ENCODE measurements at regions not wholly inside any gene's neighbourhood (a gene's known extent, or its start where the extent isn't known, plus 50 kb on each side); places are given as distances from the start of the nearest gene placed in this dataset.

GRCh38 chr3:22907161-22907780 is 295.9 kb upstream of the UBE2E2 start:
- no peaks in the 10 kb centered on the region for H3K9me3 ChIP-seq (ENCODE audit: control insufficient read depth in 1 of 2, insufficient read depth in 1 of 2, low read depth in 1 of 2, low read length in 2 of 2)
- no peak for DNase-seq (ENCODE audit: low read depth, low spot score)
- BruUV-seq (replicated peaks), result no TSS peak
- ChIA-PET CTCF (no interaction called here), RAD21 (ENCODE audit: low non-redundant PET in 1 of 2, low total read pairs in 2 of 2, uncharacterized antibody in 2 of 2, unreplicated experiment in 2 of 2) (no interaction called here), POLR2A (no interaction called here)
- H3K79me2 ChIP-seq (ENCODE audit: insufficient read depth, low read length), result no peaks in the 10 kb centered on the region
- no peak for TF ChIP-seq FOSL1 (IDR thresholded peaks at IDR 0.05; ENCODE audit: low read depth)
- no peak for TF ChIP-seq ATF3 (IDR thresholded peaks at IDR 0.05)
- TF ChIP-seq SRF (IDR thresholded peaks at IDR 0.05; ENCODE audit: low read depth), result no peak
- no peak for TF ChIP-seq CTCF (IDR thresholded peaks at IDR 0.05 in 2 of 3, conservative IDR thresholded peaks at IDR 0.05 in 1 of 3; ENCODE audit: borderline replicate concordance in 1 of 3, insufficient read depth in 1 of 3, low read depth in 2 of 3, low read length in 2 of 3)
- no peak for TF ChIP-seq CEBPB (IDR thresholded peaks at IDR 0.05; ENCODE audit: low read depth)
- TF ChIP-seq TCF7L2 (IDR thresholded peaks at IDR 0.05; ENCODE audit: borderline replicate concordance, extremely low read depth, insufficient read depth, insufficient read length), result no peak
- TF ChIP-seq ZFX (IDR thresholded peaks at IDR 0.05), result no peak
- no peak for TF ChIP-seq SIN3A (IDR thresholded peaks at IDR 0.05; ENCODE audit: low read depth)
- TF ChIP-seq YY1 (IDR thresholded peaks at IDR 0.05; ENCODE audit: extremely low read depth, insufficient replicate concordance, low read depth, low read length), result no peak
- no peak for TF ChIP-seq RAD21 (IDR thresholded peaks at IDR 0.05; ENCODE audit: low read depth)
- no peak for TF ChIP-seq POLR2AphosphoS5 (IDR thresholded peaks at IDR 0.05; ENCODE audit: low read depth, low read length)
- H3K4me3 ChIP-seq (replicated peaks in 1 of 2; ENCODE audit: low read depth in 1 of 2, low read length in 2 of 2), result no peak overlapping the region
- H3K4me2 ChIP-seq (ENCODE audit: low read length), result no peak overlapping the region
- no peak overlapping the region for H3K9ac ChIP-seq (ENCODE audit: low read length)
- H3K36me3 ChIP-seq (ENCODE audit: control insufficient read depth in 1 of 2, insufficient read depth in 2 of 2, low read length in 2 of 2), result no peaks in the 10 kb centered on the region
- no peaks in the 10 kb centered on the region for H4K20me1 ChIP-seq (ENCODE audit: insufficient read depth)
- no peak overlapping the region for H3K27ac ChIP-seq (ENCODE audit: low read depth, low read length)
- H2AFZ ChIP-seq (ENCODE audit: low read depth, low read length, poor library complexity, severe bottlenecking), result no peak overlapping the region
- no peaks in the 10 kb centered on the region for H3K4me1 ChIP-seq (ENCODE audit: control insufficient read depth in 1 of 2, insufficient read depth in 2 of 2, low read length in 2 of 2)
- H3K27me3 ChIP-seq (ENCODE audit: insufficient read depth, low read length), result no peaks in the 10 kb centered on the region
- no peaks in the 10 kb centered on the region for H3K9me2 ChIP-seq (ENCODE audit: insufficient read depth)
- intact Hi-C loops (cut with micrococcal nuclease), result no loop called here
- ATAC-seq, result no peak
